CD4-positive, alpha-beta T cell treated with Interferon gamma for 1 hour (primary cell): ENCODE measurements at regions not wholly inside any gene's neighbourhood (a gene's known extent, or its start where the extent isn't known, plus 50 kb on each side); places are given as distances from the start of the nearest gene placed in this dataset.

Experiments used
- DNase-seq: peaks from one replicate; pipeline ENCODE4 v3.0.0-alpha.2; 2020

- no peak for DNase-seq
Measured at GRCh38 chr1:101317590-101317989, 80.8 kb downstream of the S1PR1 start.

GRCh38 chr1:101323535-101323934 lies 86.7 kb downstream of the S1PR1 start:
- no peak for DNase-seq

- no peak for DNase-seq
Measured at GRCh38 chr1:101325144-101325543, 88.3 kb downstream of the S1PR1 start.

GRCh38 chr1:101330427-101331130 lies 93.8 kb downstream of the S1PR1 start:
- no peak for DNase-seq

- no peak for DNase-seq
Measured at GRCh38 chr1:101331794-101332193, 95.0 kb downstream of the S1PR1 start.

GRCh38 chr1:101332633-101333032 lies 95.8 kb downstream of the S1PR1 start:
- no peak for DNase-seq

GRCh38 chr1:101333186-101333585 lies 96.4 kb downstream of the S1PR1 start:
- DNase-seq, result no peak

GRCh38 chr1:101337968-101338367 lies 101.1 kb downstream of the S1PR1 start:
- DNase-seq, result no peak

- no peak for DNase-seq
Measured at GRCh38 chr1:101338714-101339430, 102.1 kb downstream of the S1PR1 start.

- no peak for DNase-seq
Measured at GRCh38 chr1:101344745-101345144, 107.9 kb downstream of the S1PR1 start.

GRCh38 chr1:101346419-101346818 lies 109.6 kb downstream of the S1PR1 start:
- no peak for DNase-seq

GRCh38 chr1:101356013-101356412 lies 119.2 kb downstream of the S1PR1 start:
- DNase-seq, result no peak

GRCh38 chr1:101356604-101357443 lies 120.0 kb downstream of the S1PR1 start:
- no peak for DNase-seq

GRCh38 chr1:101357444-101357986 lies 120.7 kb downstream of the S1PR1 start:
- DNase-seq, result peak; percentile 76

- no peak for DNase-seq
Measured at GRCh38 chr1:101360506-101360905, 123.7 kb downstream of the S1PR1 start.

- DNase-seq, result no peak
Measured at GRCh38 chr1:101363891-101364318, 127.1 kb downstream of the S1PR1 start.

- no peak for DNase-seq
Measured at GRCh38 chr1:101364370-101365120, 127.7 kb downstream of the S1PR1 start.

GRCh38 chr1:101365186-101365585 lies 128.4 kb downstream of the S1PR1 start:
- DNase-seq, result no peak

GRCh38 chr1:101365878-101366277 lies 129.1 kb downstream of the S1PR1 start:
- no peak for DNase-seq

- no peak for DNase-seq
Measured at GRCh38 chr1:101366513-101367215, 129.8 kb downstream of the S1PR1 start.

- DNase-seq, result no peak
Measured at GRCh38 chr1:101367630-101368029, 130.8 kb downstream of the S1PR1 start.

- no peak for DNase-seq
Measured at GRCh38 chr1:101370488-101370887, 133.7 kb downstream of the S1PR1 start.
